ENCODE measurements at regions not wholly inside any gene's neighbourhood (a gene's known extent, or its start where the extent isn't known, plus 50 kb on each side); places are given as distances from the start of the nearest gene placed in this dataset.
"Not testable (repeated sequence)": the region's sequence is repeated elsewhere in the genome, so short reads cannot be mapped to it uniquely, and the experiment has no call there.

- no peak for DNase-seq (ENCODE audit: low spot score)
Observed at GRCh38 chr1:157219600-157219999, 81.4 kb upstream of the ETV3 start.

- no peak for DNase-seq (ENCODE audit: low spot score)
Observed at GRCh38 chr1:157219182-157219581, 81.0 kb upstream of the ETV3 start.

GRCh38 chr1:157218671-157219070 lies 80.5 kb upstream of the ETV3 start:
- no peak for DNase-seq (ENCODE audit: low spot score)

DNA sequence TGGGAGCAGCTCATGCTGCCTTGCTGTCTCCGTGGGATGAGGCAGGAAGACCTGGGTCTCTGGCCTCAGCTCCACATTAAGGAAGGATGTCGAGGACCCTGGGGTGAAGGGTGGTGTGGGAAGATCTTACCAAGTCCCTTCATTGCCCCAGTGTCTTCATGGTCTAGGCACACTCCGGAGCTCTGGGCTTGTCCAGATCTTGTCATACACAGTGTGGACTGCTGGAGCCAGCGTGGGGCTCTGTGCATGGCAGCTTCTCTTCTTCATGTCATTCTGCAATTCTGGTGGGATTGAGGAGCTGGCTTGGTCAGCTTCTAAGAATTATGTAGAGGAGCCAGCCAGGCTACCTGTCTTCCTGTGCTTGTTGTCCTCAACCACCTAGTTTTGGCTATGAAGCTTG lies 79.3 kb upstream of the ETV3 start:
- no peak for DNase-seq (ENCODE audit: low spot score)

- no peak for DNase-seq (ENCODE audit: low spot score)
Observed at GRCh38 chr1:157213836-157214235, 75.6 kb upstream of the ETV3 start.

DNA sequence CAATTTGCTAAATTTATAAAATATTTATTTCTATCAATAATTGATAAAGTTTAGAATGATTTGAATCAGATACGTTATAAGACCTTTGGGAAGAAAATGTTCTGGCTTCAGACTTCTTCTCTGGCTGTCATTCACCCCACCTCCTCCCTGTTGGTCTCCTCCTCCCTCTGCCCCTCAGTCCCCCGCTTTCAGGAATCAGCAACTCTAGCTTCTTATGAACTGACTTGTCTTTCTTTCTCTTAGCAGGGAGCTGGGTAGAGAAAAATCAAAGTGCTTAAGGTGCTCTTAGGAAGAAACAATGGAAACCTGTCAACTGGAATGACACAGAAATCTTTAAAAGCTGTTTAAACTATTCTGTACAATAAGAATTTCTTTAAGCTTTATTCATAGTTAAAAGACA lies 71.3 kb upstream of the ETV3 start:
- DNase-seq (ENCODE audit: low spot score) = no peak

DNA sequence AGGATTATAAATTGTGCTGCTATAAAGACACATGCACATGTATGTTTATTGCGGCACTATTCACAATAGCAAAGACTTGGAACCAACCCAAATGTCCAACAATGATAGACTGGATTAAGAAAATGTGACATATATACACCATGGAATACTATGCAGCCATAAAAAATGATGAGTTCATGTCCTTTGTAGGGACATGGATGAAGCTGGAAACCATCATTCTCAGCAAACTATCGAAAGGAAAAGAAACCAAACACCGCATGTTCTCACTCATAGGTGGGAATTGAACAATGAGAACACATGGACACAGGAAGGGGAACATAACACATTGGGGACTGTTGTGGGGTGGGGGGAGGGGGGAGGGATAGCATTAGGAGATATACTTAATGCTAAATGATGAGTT lies 67.8 kb upstream of the ETV3 start:
- DNase-seq (ENCODE audit: low spot score) = not testable (repeated sequence)

GRCh38 chr1:157203166-157203565 lies 65.0 kb upstream of the ETV3 start:
- DNase-seq (ENCODE audit: low spot score) = no peak

GRCh38 chr1:157202331-157202730 lies 64.1 kb upstream of the ETV3 start:
- DNase-seq (ENCODE audit: low spot score) = no peak

- no peak for DNase-seq (ENCODE audit: low spot score)
Observed at GRCh38 chr1:157201767-157202166, 63.6 kb upstream of the ETV3 start.

DNA sequence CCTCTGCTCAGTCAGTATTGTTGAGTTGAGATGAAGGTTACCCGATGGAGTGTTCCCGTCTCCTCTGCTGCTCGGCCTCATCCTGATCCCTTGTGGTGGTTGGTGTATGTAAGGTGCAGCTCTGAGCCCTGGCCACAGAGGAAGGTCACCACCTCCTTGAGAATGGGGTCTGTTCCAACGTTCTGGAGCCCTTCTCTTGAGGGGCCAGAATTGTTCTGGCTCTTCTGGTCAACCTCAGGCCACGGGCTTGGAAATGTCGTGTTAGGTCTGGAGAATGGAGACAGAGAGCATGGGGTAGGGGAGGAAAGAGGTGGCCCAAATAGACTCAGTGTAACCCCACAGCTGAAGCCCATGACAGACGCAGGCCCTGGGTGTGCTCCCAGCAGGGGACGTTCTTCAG lies 62.3 kb upstream of the ETV3 start:
- no peak for DNase-seq (ENCODE audit: low spot score)

DNA sequence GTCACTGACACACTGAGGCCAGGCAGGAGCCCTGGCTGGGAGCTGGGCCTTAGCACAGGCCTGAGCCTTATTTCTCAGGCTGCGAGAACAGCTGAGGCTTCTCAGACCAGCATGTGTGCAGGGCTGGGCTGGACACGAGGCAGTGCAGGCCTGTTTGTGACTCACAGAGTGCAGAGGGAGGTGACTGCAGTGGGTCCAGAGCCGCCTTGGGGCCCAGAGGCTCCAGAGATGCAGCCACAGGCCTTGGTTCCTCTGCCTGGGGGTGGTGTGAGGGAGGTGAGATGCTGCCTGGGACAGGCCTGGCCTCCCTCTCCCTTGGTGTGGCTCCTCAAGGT lies 61.2 kb upstream of the ETV3 start:
- no peak for DNase-seq (ENCODE audit: low spot score)

DNA sequence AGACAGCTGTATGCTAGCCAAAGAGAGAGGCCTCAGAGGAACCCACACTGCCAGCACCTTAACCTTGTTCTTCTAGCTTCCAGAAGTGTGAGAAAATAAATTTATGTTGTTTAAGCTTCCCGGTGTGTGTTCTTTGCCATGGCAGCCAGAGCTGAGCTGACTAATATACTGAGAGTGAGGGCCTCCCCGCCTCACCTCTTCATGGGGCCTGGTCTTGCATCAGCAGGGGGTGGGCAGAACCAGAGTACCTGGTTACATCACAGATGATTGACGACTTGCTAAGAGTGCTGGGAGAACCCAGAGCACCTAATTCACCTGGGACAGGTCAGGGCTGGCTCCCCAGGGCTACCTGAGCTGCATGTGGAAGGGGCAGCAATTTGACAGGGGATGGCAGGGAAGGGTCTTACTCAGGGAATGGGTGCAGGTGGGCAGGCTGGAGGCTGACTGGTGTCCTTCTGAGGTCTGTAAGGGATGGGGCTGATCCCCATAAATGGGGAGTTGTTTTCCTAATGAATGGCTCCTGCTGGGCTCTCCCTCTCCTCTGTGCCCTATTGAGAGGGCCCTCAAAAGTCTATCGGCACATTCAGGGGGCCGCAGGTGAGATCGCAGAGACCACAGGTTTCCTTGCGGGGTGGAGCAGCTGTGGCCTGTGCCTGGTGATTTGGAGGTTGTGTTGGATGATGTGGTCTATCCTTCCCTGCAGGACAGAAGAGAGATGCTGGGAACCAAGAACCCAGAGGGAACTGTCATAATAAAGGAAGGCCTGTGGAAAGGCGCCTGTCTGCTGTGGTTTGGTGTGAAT lies 60.6 kb upstream of the ETV3 start:
- DNase-seq (ENCODE audit: low spot score) = no peak

- DNase-seq (ENCODE audit: low spot score) = no peak
Observed at GRCh38 chr1:157197906-157198435, 59.8 kb upstream of the ETV3 start.

DNA sequence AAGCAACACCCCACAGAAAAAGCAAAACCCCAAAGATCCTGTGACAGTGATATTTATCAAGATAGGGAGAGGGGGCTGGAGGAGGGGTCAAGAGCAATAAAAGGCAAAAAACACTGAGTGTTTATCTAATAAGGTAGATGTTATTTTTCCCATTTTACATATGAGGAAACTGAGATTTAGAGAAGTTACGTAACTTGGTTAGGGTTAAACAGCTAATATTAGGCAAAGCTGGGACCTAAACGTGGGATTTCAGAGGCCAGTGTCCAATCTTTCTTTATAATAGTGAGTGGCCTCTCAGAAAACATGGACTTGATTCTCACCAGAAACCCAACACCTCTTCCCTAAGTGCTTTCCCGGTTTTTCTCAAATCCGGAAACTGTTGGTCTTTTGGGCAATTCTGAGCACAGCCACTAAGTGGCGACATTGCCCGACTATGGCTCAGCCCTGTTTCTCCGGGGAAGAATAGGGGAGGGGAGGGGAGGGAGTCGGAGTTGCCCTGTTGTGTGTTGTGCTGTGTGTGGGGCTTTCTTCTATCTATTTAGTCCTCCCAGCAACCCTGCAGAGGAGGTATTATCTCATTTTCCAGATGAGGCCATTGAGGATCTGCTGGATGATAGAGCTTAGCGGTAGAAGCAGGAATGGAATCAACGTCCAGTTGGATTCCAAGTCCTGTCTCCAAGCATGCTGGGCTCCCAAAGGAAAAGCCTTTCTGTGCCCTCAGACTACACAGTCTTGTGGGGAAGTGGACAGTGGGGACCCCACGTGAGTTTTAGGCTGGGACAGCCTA lies 58.7 kb upstream of the ETV3 start:
- not testable (repeated sequence) for DNase-seq (ENCODE audit: low spot score)

DNA sequence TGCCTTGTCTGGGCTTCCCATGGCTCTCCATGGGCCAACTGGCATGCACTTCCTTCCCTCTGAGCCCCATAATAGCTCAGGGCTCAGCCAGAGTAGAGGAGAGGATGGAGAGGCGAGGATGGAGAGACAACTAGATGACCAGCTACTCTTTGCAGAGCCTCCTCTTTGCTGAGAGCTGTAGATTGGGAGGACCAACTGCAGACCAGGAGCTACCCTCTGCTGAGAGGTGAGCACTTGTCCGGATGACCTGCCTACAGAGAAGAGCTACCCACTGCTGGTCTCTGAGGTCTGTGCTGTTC lies 58.0 kb upstream of the ETV3 start:
- no peak for DNase-seq (ENCODE audit: low spot score)

- DNase-seq (ENCODE audit: low spot score) = no peak
Observed at GRCh38 chr1:157195521-157196244, 57.5 kb upstream of the ETV3 start.

DNA sequence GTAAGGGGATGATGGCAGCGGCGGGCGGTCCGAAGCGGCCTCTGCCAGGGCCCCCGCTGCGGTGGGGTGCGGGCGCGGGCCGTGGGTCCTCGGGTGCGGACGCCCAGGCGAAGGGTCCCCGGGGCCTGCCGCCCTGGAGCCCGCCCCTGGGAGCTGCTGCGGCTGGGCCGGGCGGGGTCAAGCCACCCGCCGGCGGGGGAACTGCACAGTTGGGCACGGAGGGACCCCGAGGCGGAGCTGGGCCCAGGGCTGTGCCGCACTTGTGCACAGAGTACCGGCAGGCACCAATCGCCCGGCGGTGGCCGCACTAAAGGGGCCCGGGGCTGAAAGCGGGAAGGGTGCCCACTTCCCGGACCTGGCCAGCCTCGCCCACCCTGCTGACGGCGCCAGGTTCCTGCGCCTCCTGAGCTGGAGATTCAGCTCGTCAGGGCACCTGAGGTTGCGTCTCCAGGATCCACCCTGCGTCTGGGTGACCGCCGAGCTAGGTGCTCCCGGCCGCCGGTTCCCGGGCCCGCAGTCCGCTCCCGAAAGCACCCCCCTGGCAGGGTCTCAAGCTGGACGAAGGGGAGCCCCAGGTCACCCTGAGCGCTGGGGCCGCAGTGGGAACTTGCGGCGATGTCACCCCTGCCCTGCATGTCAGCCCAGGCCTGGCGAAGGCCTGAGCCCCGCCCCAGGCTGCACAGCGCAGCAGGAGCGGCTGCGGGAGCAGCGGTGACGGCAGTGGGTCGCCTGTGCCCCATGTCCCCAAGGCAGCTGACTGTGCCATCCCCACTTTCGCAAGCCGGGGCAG lies 56.7 kb upstream of the ETV3 start:
- DNase-seq (ENCODE audit: low spot score) = no peak

- peak; percentile 26 for DNase-seq (ENCODE audit: low spot score)
Observed at GRCh38 chr1:157193702-157194391, 55.7 kb upstream of the ETV3 start.

DNA sequence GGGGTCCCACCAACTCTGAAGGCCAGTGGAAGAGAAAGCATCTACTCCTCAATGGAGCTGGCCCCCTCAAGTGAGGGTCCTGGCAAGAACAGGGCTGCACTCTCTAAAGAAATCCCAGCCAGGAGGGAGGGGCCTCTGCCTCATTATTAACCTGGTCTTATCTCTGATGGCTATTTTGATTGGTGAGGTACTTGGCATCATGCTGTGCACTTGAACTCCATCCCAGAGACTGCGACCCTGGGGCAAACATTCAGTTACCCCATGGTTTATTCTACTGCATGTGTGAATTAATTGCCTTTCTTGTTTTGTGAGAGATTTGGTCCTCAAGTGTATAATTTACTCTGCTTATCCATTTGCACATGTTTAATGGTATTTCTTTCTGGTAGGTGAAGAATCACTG lies 55.0 kb upstream of the ETV3 start:
- no peak for DNase-seq (ENCODE audit: low spot score)
